Ovary (tissue), 7 donors: ENCODE measurements at regions not wholly inside any gene's neighbourhood (a gene's known extent, or its start where the extent isn't known, plus 50 kb on each side); places are given as distances from the start of the nearest gene placed in this dataset.

Experiments used
- DNase-seq, 5 donors: peaks; one replicate each; pipeline ENCODE4 v3.0.0-alpha.2; 2019 to 2020
- H3K27ac ChIP-seq, 2 donors: fragments of 200-600 bp; one replicate each; pipeline versions ENCODE4 v1.5.1 to v1.8.0; 2019 to 2022
- H3K27me3 ChIP-seq: fragments of 200-600 bp; one replicate; pipeline ENCODE4 v1.8.0; 2022
- H3K36me3 ChIP-seq: fragments of 200-600 bp; sonication (generic); one replicate; pipeline ENCODE4 v1.5.1; 2019
- H3K4me1 ChIP-seq: one replicate; pipeline ENCODE4 v1.8.1; 2013; ENCODE audit warnings: mild to moderate bottlenecking, moderate library complexity; ENCODE audit not compliant: insufficient read depth
- H3K4me3 ChIP-seq: fragments of 200-600 bp; sonication (generic); one replicate; pipeline ENCODE4 v1.5.1; 2017
- H3K9me3 ChIP-seq, 2 donors: fragments of 200-600 bp in 1 of 2; sonication (generic) in 1 of 2; one replicate each; pipeline versions ENCODE4 v1.5.1 to v1.8.1; 2013 to 2019; ENCODE audit warnings: mild to moderate bottlenecking in 1 of 2, moderate library complexity in 1 of 2
- CTCF ChIP-seq, 3 donors: fragments of 450-650 bp in 2 of 3; fragments of 200-600 bp in 1 of 3; IDR thresholded peaks; one replicate each; pipeline versions ENCODE4 v1.5.1 to v1.8.0; 2016 to 2022; ENCODE audit warnings: antibody characterized with exemption in 3 of 3, mild to moderate bottlenecking in 1 of 3
- EP300 ChIP-seq: sonication (generic); formaldehyde crosslinking; IDR thresholded peaks from one replicate; pipeline ENCODE4 v1.6.1; 2017; ENCODE audit warnings: antibody characterized with exemption
- POLR2A ChIP-seq: fragments of 450-650 bp; IDR thresholded peaks from one replicate; pipeline ENCODE4 v1.6.1; 2017; ENCODE audit warnings: antibody characterized with exemption, mild to moderate bottlenecking, moderate library complexity
- WGBS, 3 donors: extraction: QIAGEN DNeasy Blood & Tissue Kit in 1 of 3; methylation state at CpG; one replicate each; pipeline versions ENCODE4 v1.1.5 to v1.1.7; 2013 to 2017; 5-methylcytosine and 5-hydroxymethylcytosine counted together
- intact Hi-C, 4 donors: fragments of 100-400 bp; cut with DNase I; formaldehyde crosslinking; loops; one replicate each; pipeline versions ENCODE4 v1.11.0 to v1.15.1; 2022 to 2023
- donor health status: DM: no; HTN: no; CAD: no; lungs with moderate emphysema.
- donor health status: DM: no; HTN: no; CAD: no.
- donor health status: Bipolar disorder and iron deficiency.
- donor health status: DM: no; HTN: no; CAD: no.
- donor health status: DM: yes; HTN: yes; CAD: no.

DNA sequence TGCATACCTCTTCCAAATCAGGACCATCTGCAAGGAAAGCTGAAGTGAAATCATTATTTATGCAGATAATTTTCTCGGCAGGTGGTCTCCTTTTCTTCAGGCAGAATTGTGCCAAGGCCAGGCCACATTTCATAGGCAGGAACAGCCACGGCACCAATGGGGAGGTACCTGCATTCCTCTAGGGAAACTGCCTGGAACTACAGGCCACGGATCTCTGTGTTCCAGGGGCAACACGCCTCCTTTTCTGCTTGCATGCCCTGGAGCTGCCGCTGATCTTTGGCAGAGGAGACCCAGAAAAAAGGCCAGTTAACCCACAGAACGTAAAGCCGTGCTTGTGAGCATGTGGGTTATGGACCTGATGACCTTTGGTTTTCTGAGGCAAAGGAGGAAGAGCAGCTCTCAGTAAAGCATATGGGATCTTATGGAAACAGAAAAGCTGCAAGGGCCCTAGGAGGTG, 111.2 kb upstream of the KIAA1217 start:
- DNase-seq, result no peak
- Histone ChIP-seq H3K27ac (no peak overlapping the region), H3K4me1 (no peaks in the 10 kb centered on the region), H3K27me3 (no peaks in the 10 kb centered on the region), H3K4me3 (no peak overlapping the region), H3K9me3 (no peaks in the 10 kb centered on the region), H3K36me3 (no peaks in the 10 kb centered on the region)
- WGBS, 3 donors, result 33 to 43% (median 33%) methylated on average over 7 of the region's 7 CpGs
- intact Hi-C loops, result no loop called here
- no peak for TF ChIP-seq CTCF (IDR thresholded peaks at IDR 0.05)
- TF ChIP-seq POLR2A, result no peak
- TF ChIP-seq EP300, result no peak

DNA sequence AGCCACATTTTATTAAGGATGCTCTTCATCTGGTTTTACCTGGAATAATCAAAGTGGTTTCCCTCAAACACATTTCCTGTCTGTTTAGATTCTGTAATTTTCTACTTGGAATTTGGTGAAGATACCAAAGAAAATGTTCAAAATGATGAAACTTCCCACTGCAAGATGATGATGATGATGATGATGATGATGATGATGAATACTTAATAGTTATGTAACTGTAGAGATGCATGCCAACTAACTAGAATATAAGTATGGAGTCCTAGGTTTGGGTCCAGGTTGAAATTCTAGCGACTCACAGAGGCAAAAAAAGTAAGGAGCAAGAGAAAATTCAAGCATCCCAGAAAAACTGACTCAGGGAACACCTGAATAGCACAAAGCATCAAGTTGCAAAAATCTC, 104.0 kb upstream of the KIAA1217 start:
- H3K27me3 ChIP-seq, result no peaks in the 10 kb centered on the region
- no peak overlapping the region for H3K4me3 ChIP-seq
- no peak overlapping the region for H3K27ac ChIP-seq
- no peaks in the 10 kb centered on the region for H3K9me3 ChIP-seq
- H3K4me1 ChIP-seq, result no peaks in the 10 kb centered on the region
- intact Hi-C loops, result no loop called here
- WGBS, 3 donors, result 82 to 91% (median 88%) methylated on average over 1 of the region's 1 CpG
- H3K36me3 ChIP-seq, result no peaks in the 10 kb centered on the region
- no peak for DNase-seq
- TF ChIP-seq CTCF (IDR thresholded peaks at IDR 0.05) (no peak), POLR2A (no peak), EP300 (no peak)

DNA sequence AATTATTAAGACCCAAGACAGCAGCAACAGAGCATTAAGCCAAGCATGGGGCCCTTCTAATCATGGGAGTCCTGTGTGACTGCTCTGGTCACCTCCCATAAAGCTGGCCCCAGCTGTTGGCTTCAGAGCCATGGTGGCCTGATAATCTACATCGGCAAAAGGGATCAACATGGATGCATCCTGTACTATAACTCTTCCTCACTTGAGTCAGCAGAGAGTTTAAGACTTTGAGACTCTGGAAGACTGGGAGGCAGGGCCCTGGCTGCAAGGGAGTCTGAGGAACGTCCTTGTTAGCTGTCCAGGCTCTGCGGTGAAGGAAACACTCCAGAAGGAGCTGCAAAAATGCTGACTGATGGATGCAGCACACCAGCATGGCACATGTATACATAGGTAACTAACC, 95.0 kb upstream of the KIAA1217 start:
- Histone ChIP-seq H3K27ac (no peak overlapping the region), H3K9me3 (no peaks in the 10 kb centered on the region), H3K36me3 (no peaks in the 10 kb centered on the region), H3K27me3 (no peaks in the 10 kb centered on the region), H3K4me1 (peaks cover 6% of the 10 kb centered on the region), H3K4me3 (no peak overlapping the region)
- TF ChIP-seq EP300, result no peak
- TF ChIP-seq POLR2A, result no peak
- TF ChIP-seq CTCF (IDR thresholded peaks at IDR 0.05), result no peak
- intact Hi-C loops, result no loop called here
- 42 to 60% (median 55%) methylated on average over 3 of the region's 3 CpGs for WGBS, 3 donors
- DNase-seq, result no peak

- Histone ChIP-seq H3K9me3 (no peaks in the 10 kb centered on the region), H3K27me3 (no peaks in the 10 kb centered on the region), H3K4me1 (peaks cover 6% of the 10 kb centered on the region), H3K36me3 (no peaks in the 10 kb centered on the region), H3K27ac (no peak overlapping the region), H3K4me3 (no peak overlapping the region)
- intact Hi-C loops, result no loop called here
- TF ChIP-seq EP300 (no peak), POLR2A (no peak), CTCF (IDR thresholded peaks at IDR 0.05) (no peak)
- WGBS, 3 donors, result 38 to 52% (median 45%) methylated on average over 3 of the region's 3 CpGs
- DNase-seq, result no peak
Observed at GRCh38 chr10:24114556-24114955, 94.4 kb upstream of the KIAA1217 start.

DNA sequence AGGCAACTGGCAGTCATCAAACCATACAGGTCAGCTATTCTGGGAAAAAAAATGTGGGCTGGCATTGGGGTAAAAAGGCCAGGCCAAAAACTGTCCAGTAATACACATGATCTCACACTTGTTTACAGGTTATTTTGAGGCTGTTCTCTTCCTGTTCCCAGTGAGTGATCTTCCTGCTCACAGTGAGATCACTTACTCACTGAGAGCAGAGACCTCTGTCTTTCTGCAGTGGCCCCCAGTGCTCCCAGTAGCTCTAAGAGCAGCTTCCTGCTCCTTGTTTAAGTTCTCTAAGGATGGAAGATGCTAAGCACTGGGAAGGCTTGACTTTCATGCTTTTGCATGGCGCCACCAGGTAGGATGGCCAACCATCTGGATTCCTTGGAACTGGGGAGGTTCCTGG, 93.5 kb upstream of the KIAA1217 start:
- DNase-seq, result no peak
- WGBS, 3 donors, result 90 to 98% (median 93%) methylated on average over 1 of the region's 1 CpG
- TF ChIP-seq EP300, result no peak
- TF ChIP-seq CTCF (IDR thresholded peaks at IDR 0.05), result no peak
- no peak for TF ChIP-seq POLR2A
- H3K4me1 ChIP-seq, result peaks cover 6% of the 10 kb centered on the region
- H3K36me3 ChIP-seq, result no peaks in the 10 kb centered on the region
- H3K27me3 ChIP-seq, result no peaks in the 10 kb centered on the region
- no peak overlapping the region for H3K4me3 ChIP-seq
- no peak overlapping the region for H3K27ac ChIP-seq
- intact Hi-C loops, result no loop called here
- no peaks in the 10 kb centered on the region for H3K9me3 ChIP-seq
